ENCODE measurements at regions not wholly inside any gene's neighbourhood (a gene's known extent, or its start where the extent isn't known, plus 50 kb on each side); places are given as distances from the start of the nearest gene placed in this dataset.

GRCh38 chr10:100645613-100646392 is 99.6 kb upstream of the PAX2 start:
- Histone ChIP-seq H2AFZ (ENCODE audit: low read depth, low read length) (no peak overlapping the region), H3K79me2 (replicated peaks; ENCODE audit: insufficient read depth, low read length) (no peaks in the 10 kb centered on the region), H3K27me3 (ENCODE audit: insufficient read depth, low read depth, low read length) (peaks cover 25% of the 10 kb centered on the region), H3K4me2 (ENCODE audit: low read length) (no peak overlapping the region), H3K27ac (ENCODE audit: low read length) (no peak overlapping the region), H3F3A (ENCODE audit: insufficient read depth, low read length, poor library complexity, severe bottlenecking) (no peaks in the 10 kb centered on the region), H3K9ac (ENCODE audit: low read length) (no peak overlapping the region), H3K9me2 (ENCODE audit: insufficient read depth, low read length) (no peaks in the 10 kb centered on the region), H3K36me3 (ENCODE audit: insufficient read depth, low read length) (no peaks in the 10 kb centered on the region), H3K4me3 (ENCODE audit: low read length) (no peak overlapping the region), H3K9me3 (ENCODE audit: low read length) (no peaks in the 10 kb centered on the region), H4K20me1 (ENCODE audit: insufficient read depth) (no peaks in the 10 kb centered on the region)
- no peak for TF ChIP-seq TAF1 (IDR thresholded peaks at IDR 0.05; ENCODE audit: low read depth)
- TF ChIP-seq, protein P1, sequence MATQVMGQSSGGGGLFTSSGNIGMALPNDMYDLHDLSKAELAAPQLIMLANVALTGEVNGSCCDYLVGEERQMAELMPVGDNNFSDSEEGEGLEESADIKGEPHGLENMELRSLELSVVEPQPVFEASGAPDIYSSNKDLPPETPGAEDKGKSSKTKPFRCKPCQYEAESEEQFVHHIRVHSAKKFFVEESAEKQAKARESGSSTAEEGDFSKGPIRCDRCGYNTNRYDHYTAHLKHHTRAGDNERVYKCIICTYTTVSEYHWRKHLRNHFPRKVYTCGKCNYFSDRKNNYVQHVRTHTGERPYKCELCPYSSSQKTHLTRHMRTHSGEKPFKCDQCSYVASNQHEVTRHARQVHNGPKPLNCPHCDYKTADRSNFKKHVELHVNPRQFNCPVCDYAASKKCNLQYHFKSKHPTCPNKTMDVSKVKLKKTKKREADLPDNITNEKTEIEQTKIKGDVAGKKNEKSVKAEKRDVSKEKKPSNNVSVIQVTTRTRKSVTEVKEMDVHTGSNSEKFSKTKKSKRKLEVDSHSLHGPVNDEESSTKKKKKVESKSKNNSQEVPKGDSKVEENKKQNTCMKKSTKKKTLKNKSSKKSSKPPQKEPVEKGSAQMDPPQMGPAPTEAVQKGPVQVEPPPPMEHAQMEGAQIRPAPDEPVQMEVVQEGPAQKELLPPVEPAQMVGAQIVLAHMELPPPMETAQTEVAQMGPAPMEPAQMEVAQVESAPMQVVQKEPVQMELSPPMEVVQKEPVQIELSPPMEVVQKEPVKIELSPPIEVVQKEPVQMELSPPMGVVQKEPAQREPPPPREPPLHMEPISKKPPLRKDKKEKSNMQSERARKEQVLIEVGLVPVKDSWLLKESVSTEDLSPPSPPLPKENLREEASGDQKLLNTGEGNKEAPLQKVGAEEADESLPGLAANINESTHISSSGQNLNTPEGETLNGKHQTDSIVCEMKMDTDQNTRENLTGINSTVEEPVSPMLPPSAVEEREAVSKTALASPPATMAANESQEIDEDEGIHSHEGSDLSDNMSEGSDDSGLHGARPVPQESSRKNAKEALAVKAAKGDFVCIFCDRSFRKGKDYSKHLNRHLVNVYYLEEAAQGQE (IDR thresholded peaks at IDR 0.05; ENCODE audit: borderline replicate concordance): no peak
- no peak for TF ChIP-seq MXI1 (conservative IDR thresholded peaks at IDR 0.05; ENCODE audit: poor library complexity, severe bottlenecking)
- no peak for TF ChIP-seq POLR2AphosphoS5 (IDR thresholded peaks at IDR 0.05)
- no peak for TF ChIP-seq EZH2 (IDR thresholded peaks at IDR 0.05; ENCODE audit: borderline replicate concordance, insufficient read depth, low read length, poor library complexity, severe bottlenecking)
- TF ChIP-seq RAD21 (conservative IDR thresholded peaks at IDR 0.05): no peak
- no peak for TF ChIP-seq EP300 (conservative IDR thresholded peaks at IDR 0.05; ENCODE audit: poor library complexity, severe bottlenecking)
- TF ChIP-seq SMC3 (conservative IDR thresholded peaks at IDR 0.05; ENCODE audit: poor library complexity): no peak
- TF ChIP-seq CTCF (IDR thresholded peaks at IDR 0.05; ENCODE audit: poor library complexity, severe bottlenecking): no peak

- no peaks in the 10 kb centered on the region for H3F3A ChIP-seq (ENCODE audit: insufficient read depth, low read length, poor library complexity, severe bottlenecking)
- no peak overlapping the region for H3K27ac ChIP-seq (ENCODE audit: low read length)
- TF ChIP-seq EP300 (conservative IDR thresholded peaks at IDR 0.05; ENCODE audit: poor library complexity, severe bottlenecking): no peak
- TF ChIP-seq, protein P1 (IDR thresholded peaks at IDR 0.05; ENCODE audit: borderline replicate concordance): no peak
- no peak for TF ChIP-seq CTCF (IDR thresholded peaks at IDR 0.05; ENCODE audit: poor library complexity, severe bottlenecking)
- no peak for TF ChIP-seq RAD21 (conservative IDR thresholded peaks at IDR 0.05)
- TF ChIP-seq SMC3 (conservative IDR thresholded peaks at IDR 0.05; ENCODE audit: poor library complexity): no peak
- TF ChIP-seq TAF1 (IDR thresholded peaks at IDR 0.05; ENCODE audit: low read depth): no peak
- no peak for TF ChIP-seq EZH2 (IDR thresholded peaks at IDR 0.05; ENCODE audit: borderline replicate concordance, insufficient read depth, low read length, poor library complexity, severe bottlenecking)
- TF ChIP-seq POLR2AphosphoS5 (IDR thresholded peaks at IDR 0.05): no peak
- no peak for TF ChIP-seq MXI1 (conservative IDR thresholded peaks at IDR 0.05; ENCODE audit: poor library complexity, severe bottlenecking)
- no peak overlapping the region for H3K4me3 ChIP-seq (ENCODE audit: low read length)
- no peaks in the 10 kb centered on the region for H3K9me2 ChIP-seq (ENCODE audit: insufficient read depth, low read length)
- H3K79me2 ChIP-seq (replicated peaks; ENCODE audit: insufficient read depth, low read length): no peaks in the 10 kb centered on the region
- no peak overlapping the region for H3K4me2 ChIP-seq (ENCODE audit: low read length)
- no peaks in the 10 kb centered on the region for H3K9me3 ChIP-seq (ENCODE audit: low read length)
- H4K20me1 ChIP-seq (ENCODE audit: insufficient read depth): no peaks in the 10 kb centered on the region
- no peak overlapping the region for H3K9ac ChIP-seq (ENCODE audit: low read length)
- no peaks in the 10 kb centered on the region for H3K36me3 ChIP-seq (ENCODE audit: insufficient read depth, low read length)
- peaks cover 18% of the 10 kb centered on the region for H3K27me3 ChIP-seq (ENCODE audit: insufficient read depth, low read depth, low read length)
- no peak overlapping the region for H2AFZ ChIP-seq (ENCODE audit: low read depth, low read length)
These were observed 97.5 kb upstream of the PAX2 start for GRCh38 chr10:100647928-100648327.

Measured in neural cell (in vitro differentiated cells).